HCT116 (cell line): ENCODE measurements at regions not wholly inside any gene's neighbourhood (a gene's known extent, or its start where the extent isn't known, plus 50 kb on each side); places are given as distances from the start of the nearest gene placed in this dataset.

Source experiments
- ATAC-seq: fragments of 200-7000 bp; cut with Tn5 transposase; 2 replicates; pipeline ENCODE4 v1.9.1; 2020; ENCODE audit warnings: mild to moderate bottlenecking, moderate library complexity
- BruUV-seq: library from RNA; stranded (reverse); fragments of 400-500 nt; replicated peaks from 2 replicates; lab custom pipeline; 2021; lab: Mats Ljungman, UMichigan
- CTCF ChIA-PET: fragments of 300-600 bp; sonication (Branson Sonifier 250); formaldehyde crosslinking; loops from one replicate; lab custom pipeline; 2021; ENCODE audit warnings: antibody characterized with exemption; lab: Charles Lee
- POLR2A ChIA-PET: fragments of 300-600, 350-600 bp; sonication (Branson Sonifier 250); formaldehyde crosslinking; loops from one replicate; lab custom pipeline; 2021; ENCODE audit warnings: antibody characterized with exemption; lab: Charles Lee
- RAD21 ChIA-PET, 2 experiments: fragments of 300-600 bp; sonication (Branson Sonifier 250); formaldehyde crosslinking; loops; one replicate each; lab custom pipeline; 2023; ENCODE audit warnings: low total read pairs in 2 of 2; ENCODE audit not compliant: uncharacterized antibody in 2 of 2, unreplicated experiment in 2 of 2, low non-redundant PET in 1 of 2; lab: Charles Lee
- DNase-seq: peaks from one replicate; pipeline ENCODE4 v3.0.0-alpha.2; 2010; ENCODE audit warnings: low read depth, low spot score
- H2AFZ ChIP-seq: fragments of 200-600 bp; shearing (Covaris generic), sonication (generic); 2 replicates; pipeline ENCODE4 v1.6.1; 2017; ENCODE audit warnings: low read depth, mixed run types, mixed read lengths, antibody characterized with exemption, low read length; ENCODE audit not compliant: poor library complexity, severe bottlenecking
- H3K27ac ChIP-seq: 2 replicates; pipeline ENCODE4 v1.5.1; 2012; ENCODE audit warnings: low read depth, low read length
- H3K27me3 ChIP-seq: fragments of 200-600 bp; sonication (generic); 2 replicates; pipeline ENCODE4 v1.6.1; 2016; ENCODE audit warnings: mixed run types, low read length, mixed read lengths; ENCODE audit not compliant: insufficient read depth
- H3K36me3 ChIP-seq, 2 experiments: fragments of 200-500 bp in 1 of 2; fragments of 200-600 bp in 1 of 2; sonication (Bioruptor generic) in 1 of 2; sonication (generic) in 1 of 2; 2 replicates each; pipeline versions ENCODE4 v1.5.1 to v1.6.1; 2014 to 2016; ENCODE audit warnings: low read length in 2 of 2, inconsistent platforms in 1 of 2, mixed read lengths in 1 of 2, mixed run types in 1 of 2; ENCODE audit not compliant: insufficient read depth in 2 of 2, control insufficient read depth in 1 of 2
- H3K4me1 ChIP-seq, 2 experiments: fragments of 200-600 bp in 1 of 2; sonication (generic) in 1 of 2; 2 replicates each; pipeline versions ENCODE4 v1.5.1 to v1.6.1; 2012 to 2017; ENCODE audit warnings: low read length in 2 of 2, inconsistent platforms in 1 of 2, mild to moderate bottlenecking in 1 of 2, mixed read lengths in 1 of 2, mixed run types in 1 of 2, moderate library complexity in 1 of 2; ENCODE audit not compliant: insufficient read depth in 2 of 2, control insufficient read depth in 1 of 2
- H3K4me2 ChIP-seq: fragments of 200-600 bp; sonication (generic); 2 replicates; pipeline ENCODE4 v1.6.1; 2017; ENCODE audit warnings: mixed run types, low read length, mixed read lengths
- H3K4me3 ChIP-seq, 2 experiments: fragments of 200-600 bp in 1 of 2; sonication (generic) in 1 of 2; replicated peaks in 1 of 2; 2 replicates each; pipeline ENCODE4 v1.5.1; 2011 to 2016; ENCODE audit warnings: low read length in 2 of 2, control low read depth in 1 of 2, low read depth in 1 of 2, mild to moderate bottlenecking in 1 of 2, mixed read lengths in 1 of 2, mixed run types in 1 of 2
- H3K79me2 ChIP-seq: fragments of 200-600 bp; sonication (generic); 2 replicates; pipeline ENCODE4 v1.6.1; 2017; ENCODE audit warnings: mild to moderate bottlenecking, mixed run types, low read length, moderate library complexity, mixed read lengths; ENCODE audit not compliant: insufficient read depth
- H3K9ac ChIP-seq: fragments of 200-600 bp; sonication (generic); 2 replicates; pipeline ENCODE4 v1.6.1; 2016; ENCODE audit warnings: low read length, mixed read lengths
- H3K9me2 ChIP-seq: fragments of 200-600 bp; sonication (generic), shearing (Covaris generic); 2 replicates; pipeline ENCODE4 v1.6.1; 2017; ENCODE audit warnings: mixed run types, mild to moderate bottlenecking, moderate library complexity; ENCODE audit not compliant: insufficient read depth
- H3K9me3 ChIP-seq, 2 experiments: fragments of 200-500 bp in 1 of 2; fragments of 200-600 bp in 1 of 2; sonication (Bioruptor generic) in 1 of 2; sonication (generic) in 1 of 2; 2 replicates each; pipeline ENCODE4 v1.6.1; 2014 to 2017; ENCODE audit warnings: low read length in 2 of 2, mixed read lengths in 2 of 2, inconsistent platforms in 1 of 2, low read depth in 1 of 2, mild to moderate bottlenecking in 1 of 2, mixed run types in 1 of 2, moderate library complexity in 1 of 2; ENCODE audit not compliant: control insufficient read depth in 1 of 2, insufficient read depth in 1 of 2
- H4K20me1 ChIP-seq: fragments of 200-600 bp; sonication (generic), shearing (Covaris generic); 2 replicates; pipeline ENCODE4 v1.6.1; 2017; ENCODE audit warnings: mixed run types, mild to moderate bottlenecking, moderate library complexity; ENCODE audit not compliant: insufficient read depth
- CBX3 ChIP-seq: IDR thresholded peaks from 2 replicates; pipeline ENCODE4 v1.6.1; 2012; ENCODE audit warnings: low read depth
- CEBPB ChIP-seq: IDR thresholded peaks from 2 replicates; pipeline ENCODE4 v1.6.1; 2012; ENCODE audit warnings: low read depth
- CTCF ChIP-seq, 3 experiments: fragments of 200-600 bp in 1 of 3; sonication (generic) in 1 of 3; IDR thresholded peaks in 2 of 3; conservative IDR thresholded peaks in 1 of 3; 2 replicates each; pipeline ENCODE4 v1.5.1; 2012 to 2017; ENCODE audit warnings: low read depth in 2 of 3, low read length in 2 of 3, antibody characterized with exemption in 1 of 3, borderline replicate concordance in 1 of 3, control low read depth in 1 of 3, mild to moderate bottlenecking in 1 of 3, mixed read lengths in 1 of 3, mixed run types in 1 of 3, moderate library complexity in 1 of 3; ENCODE audit not compliant: insufficient read depth in 1 of 3
- EZH2phosphoT487 ChIP-seq: fragments of 200-600 bp; IDR thresholded peaks from 2 replicates; pipeline ENCODE4 v1.6.1; 2018; ENCODE audit warnings: antibody characterized with exemption, borderline replicate concordance
- FOSL1 ChIP-seq: IDR thresholded peaks from 2 replicates; pipeline ENCODE4 v1.6.1; 2012; ENCODE audit warnings: low read depth
- POLR2AphosphoS5 ChIP-seq: IDR thresholded peaks from 2 replicates; pipeline ENCODE4 v1.6.1; 2011; ENCODE audit warnings: mild to moderate bottlenecking, low read depth, low read length, moderate library complexity
- RAD21 ChIP-seq: IDR thresholded peaks from 2 replicates; pipeline ENCODE4 v1.6.1; 2012; ENCODE audit warnings: low read depth, mild to moderate bottlenecking
- REST ChIP-seq: IDR thresholded peaks from 2 replicates; pipeline ENCODE4 v1.6.1; 2012; ENCODE audit warnings: low read depth
- SP1 ChIP-seq: IDR thresholded peaks from 2 replicates; pipeline ENCODE4 v1.6.1; 2012; ENCODE audit warnings: low read depth
- SRF ChIP-seq: IDR thresholded peaks from 2 replicates; pipeline ENCODE4 v1.6.1; 2012; ENCODE audit warnings: low read depth
- TCF7L2 ChIP-seq: IDR thresholded peaks from 2 replicates; pipeline ENCODE4 v1.7.0; 2011; ENCODE audit warnings: borderline replicate concordance, inconsistent platforms; ENCODE audit not compliant: insufficient read depth, insufficient read length; ENCODE audit errors: extremely low read depth
- intact Hi-C: fragments of 100-400 bp; cut with micrococcal nuclease; formaldehyde crosslinking; loops from 2 replicates; pipeline ENCODE4 v1.10.0; 2022

- Histone ChIP-seq H3K9me3 (peaks cover 0 to 14% of the 10 kb centered on the region in 2 experiments; a peak in 1 of 4 replicates), H3K27me3 (no peaks in the 10 kb centered on the region), H3K27ac (no peak overlapping the region), H3K79me2 (no peaks in the 10 kb centered on the region), H2AFZ (no peak overlapping the region), H3K9me2 (no peaks in the 10 kb centered on the region), H3K4me2 (no peak overlapping the region), H3K36me3 (no peaks in the 10 kb centered on the region), H3K9ac (no peak overlapping the region), H4K20me1 (no peaks in the 10 kb centered on the region), H3K4me3 (no peak overlapping the region), H3K4me1 (no peaks in the 10 kb centered on the region)
- POLR2A ChIA-PET: no interaction called here
- intact Hi-C loops: no loop called here
- RAD21 ChIA-PET: no interaction called here
- DNase-seq (no peak), ATAC-seq (no peak)
- no peak for TF ChIP-seq CBX3
- no peak for TF ChIP-seq EZH2phosphoT487
- TF ChIP-seq REST: no peak
- CTCF ChIA-PET: no interaction called here
- BruUV-seq: no TSS peak
These were observed 1211.4 kb upstream of the FAM98A start for GRCh38 chr2:34810456-34810855.

GRCh38 chr2:34808426-34808825 is 1209.3 kb upstream of the FAM98A start:
- ATAC-seq (no peak), DNase-seq (no peak)
- Histone ChIP-seq H3K4me2 (no peak overlapping the region), H3K4me3 (no peak overlapping the region), H3K27me3 (no peaks in the 10 kb centered on the region), H3K4me1 (no peaks in the 10 kb centered on the region), H3K9me2 (no peaks in the 10 kb centered on the region), H3K9me3 (peaks cover 0 to 5% of the 10 kb centered on the region in 2 experiments; a peak in 1 of 4 replicates), H3K9ac (no peak overlapping the region), H3K79me2 (no peaks in the 10 kb centered on the region), H2AFZ (no peak overlapping the region), H3K27ac (no peak overlapping the region), H3K36me3 (no peaks in the 10 kb centered on the region), H4K20me1 (no peaks in the 10 kb centered on the region)
- no TSS peak for BruUV-seq
- ChIA-PET RAD21 (no interaction called here), POLR2A (no interaction called here), CTCF (no interaction called here)
- intact Hi-C loops: no loop called here
- no peak for TF ChIP-seq SRF
- TF ChIP-seq CTCF (IDR thresholded peaks at IDR 0.05 in 2 of 3, conservative IDR thresholded peaks at IDR 0.05 in 1 of 3; ENCODE audit: borderline replicate concordance in 1 of 3, insufficient read depth in 1 of 3, low read depth in 2 of 3, low read length in 2 of 3): no peak
- TF ChIP-seq CEBPB: no peak
- no peak for TF ChIP-seq CBX3
- no peak for TF ChIP-seq POLR2AphosphoS5
- TF ChIP-seq REST: no peak
- TF ChIP-seq RAD21: no peak
- no peak for TF ChIP-seq FOSL1
- no peak for TF ChIP-seq TCF7L2
- no peak for TF ChIP-seq SP1
